SK-N-MC (cell line): ENCODE measurements at regions not wholly inside any gene's neighbourhood (a gene's known extent, or its start where the extent isn't known, plus 50 kb on each side); places are given as distances from the start of the nearest gene placed in this dataset.
"Not testable (repeated sequence)": the region's sequence is repeated elsewhere in the genome, so short reads cannot be mapped to it uniquely, and the experiment has no call there.

Experiments used
- DNase-seq: peaks from one replicate; pipeline ENCODE4 v3.0.0-alpha.2; 2011; ENCODE audit warnings: low read depth, low spot score
- H3K27ac ChIP-seq: fragments of 200-600 bp; sonication (generic); 2 replicates; pipeline ENCODE4 v1.5.1; 2016; ENCODE audit warnings: mixed run types
- H3K36me3 ChIP-seq: fragments of 200-600 bp; sonication (generic); 2 replicates; pipeline ENCODE4 v1.6.1; 2017; ENCODE audit warnings: antibody characterized with exemption, low read length, mixed read lengths; ENCODE audit not compliant: insufficient read depth
- H3K4me3 ChIP-seq: fragments of 200-600 bp; sonication (generic); 2 replicates; pipeline ENCODE4 v1.5.1; 2016
- H3K9ac ChIP-seq: fragments of 200-600 bp; sonication (generic); 2 replicates; pipeline ENCODE4 v1.8.0; 2017; ENCODE audit warnings: mixed run types, mixed read lengths; ENCODE audit not compliant: insufficient read length
- H3K9me3 ChIP-seq: fragments of 200-600 bp; sonication (generic); 2 replicates; pipeline ENCODE4 v1.6.1; 2017; ENCODE audit warnings: low read depth, mild to moderate bottlenecking, antibody characterized with exemption, low read length, moderate library complexity, mixed read lengths
- EZH2 ChIP-seq: fragments of 200-600 bp; sonication (generic); IDR thresholded peaks from one replicate; pipeline ENCODE4 v1.6.1; 2017; ENCODE audit warnings: antibody characterized with exemption
- FOXP2 ChIP-seq: optimal IDR thresholded peaks from 2 replicates; pipeline ENCODE3; 2011; ENCODE audit warnings: mild to moderate bottlenecking, moderate library complexity; ENCODE audit not compliant: insufficient read depth; ENCODE audit errors: extremely low read length, control extremely low read depth
- POLR2AphosphoS5 ChIP-seq: IDR thresholded peaks from 2 replicates; pipeline ENCODE4 v1.6.1; 2012; ENCODE audit warnings: mild to moderate bottlenecking, low read depth, low read length, borderline replicate concordance

DNA sequence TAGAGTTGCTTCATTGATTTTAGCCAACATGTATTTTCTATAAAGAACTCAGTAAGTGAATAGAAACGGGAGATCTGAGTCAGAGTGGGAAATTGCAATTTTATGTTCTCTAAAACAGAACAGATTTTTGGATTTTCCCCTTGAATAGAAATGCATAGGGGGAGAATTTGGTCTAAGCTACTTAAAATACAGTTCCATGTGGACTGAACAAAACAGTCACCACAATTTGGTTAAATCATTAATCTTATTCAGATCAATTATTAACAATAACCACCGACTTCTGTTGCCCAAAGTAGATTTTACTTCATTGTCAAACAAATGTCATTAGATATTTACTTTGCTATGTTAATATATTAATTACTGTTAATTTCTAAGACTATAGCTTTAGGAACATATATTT is 107.7 kb downstream of the SCG2 start:
- no peak for TF ChIP-seq EZH2
- no peak for TF ChIP-seq POLR2AphosphoS5
- TF ChIP-seq FOXP2 = no peak
- DNase-seq = no peak
- Histone ChIP-seq H3K4me3 (no peak overlapping the region), H3K27ac (no peak overlapping the region), H3K9me3 (no peaks in the 10 kb centered on the region; the same call in 1 of the 2 replicates), H3K9ac (no peak overlapping the region), H3K36me3 (no peaks in the 10 kb centered on the region)

DNA sequence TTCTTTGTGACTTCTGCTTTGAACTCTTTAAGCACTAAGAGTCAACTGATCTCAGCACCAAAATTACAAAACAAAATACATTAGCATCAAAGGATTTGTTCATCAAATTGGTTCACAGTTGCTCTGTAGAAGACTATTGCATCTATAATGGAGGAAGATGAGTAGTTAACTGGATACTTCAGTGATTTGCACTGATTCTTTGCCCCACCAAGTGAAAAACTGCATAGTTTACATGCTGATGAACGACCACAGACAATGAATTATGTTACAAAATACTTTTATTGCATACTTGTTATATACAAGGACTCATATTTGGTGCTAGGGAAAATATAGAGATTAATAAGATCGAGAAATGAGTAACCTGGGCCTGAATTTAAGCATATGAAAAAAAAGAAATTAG is 107.2 kb downstream of the SCG2 start:
- no peak for DNase-seq
- Histone ChIP-seq H3K36me3 (no peaks in the 10 kb centered on the region), H3K9me3 (no peaks in the 10 kb centered on the region; the same call in 1 of the 2 replicates), H3K4me3 (no peak overlapping the region), H3K9ac (no peak overlapping the region), H3K27ac (no peak overlapping the region)
- TF ChIP-seq EZH2 (no peak), FOXP2 (no peak), POLR2AphosphoS5 (no peak)

DNA sequence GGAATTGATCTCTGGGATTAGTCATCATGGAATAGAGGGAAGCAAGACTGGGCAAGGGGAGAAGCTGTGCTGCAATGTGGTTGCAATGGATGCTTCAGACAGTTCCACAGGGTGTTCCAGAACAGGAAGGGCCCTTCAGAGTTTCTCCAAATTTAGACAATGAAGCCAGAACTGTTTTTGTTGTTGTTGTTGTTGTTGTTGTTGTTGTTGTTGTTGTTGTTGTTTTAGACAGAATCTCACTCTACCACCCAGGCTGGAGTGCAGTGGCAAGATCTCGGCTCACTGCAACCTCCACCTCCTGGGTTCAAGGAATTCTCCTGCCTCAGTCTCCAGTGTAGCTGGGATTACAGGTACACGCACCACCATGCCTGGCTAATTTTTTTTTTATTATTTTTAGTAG is 105.3 kb downstream of the SCG2 start:
- not testable (repeated sequence) for H3K4me3 ChIP-seq, DNase-seq, H3K9me3 ChIP-seq, H3K9ac ChIP-seq, H3K36me3 ChIP-seq, H3K27ac ChIP-seq

DNA sequence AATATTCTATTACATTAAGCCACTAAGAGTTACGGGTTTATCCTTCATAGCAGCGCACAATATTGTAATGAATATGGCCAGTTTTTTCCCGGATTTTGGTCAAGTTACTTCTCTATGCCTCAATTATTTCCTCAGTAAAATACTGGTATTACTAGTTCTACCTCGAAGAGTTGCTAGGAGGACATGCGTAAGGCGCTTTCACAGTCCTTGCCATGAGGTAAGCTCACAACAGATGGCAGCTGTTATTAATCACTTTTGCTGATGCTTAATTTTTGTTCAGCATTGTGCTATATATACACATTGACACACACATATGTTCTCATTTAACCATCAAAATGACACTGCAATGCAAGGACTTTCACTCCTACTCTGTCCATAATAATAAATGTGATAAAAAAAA is 101.5 kb downstream of the SCG2 start:
- Histone ChIP-seq H3K9ac (no peak overlapping the region), H3K27ac (no peak overlapping the region; the same call in 1 of the 2 replicates), H3K9me3 (no peaks in the 10 kb centered on the region), H3K36me3 (no peaks in the 10 kb centered on the region), H3K4me3 (no peak overlapping the region)
- no peak for TF ChIP-seq POLR2AphosphoS5
- TF ChIP-seq FOXP2 = no peak
- no peak for TF ChIP-seq EZH2
- no peak for DNase-seq

DNA sequence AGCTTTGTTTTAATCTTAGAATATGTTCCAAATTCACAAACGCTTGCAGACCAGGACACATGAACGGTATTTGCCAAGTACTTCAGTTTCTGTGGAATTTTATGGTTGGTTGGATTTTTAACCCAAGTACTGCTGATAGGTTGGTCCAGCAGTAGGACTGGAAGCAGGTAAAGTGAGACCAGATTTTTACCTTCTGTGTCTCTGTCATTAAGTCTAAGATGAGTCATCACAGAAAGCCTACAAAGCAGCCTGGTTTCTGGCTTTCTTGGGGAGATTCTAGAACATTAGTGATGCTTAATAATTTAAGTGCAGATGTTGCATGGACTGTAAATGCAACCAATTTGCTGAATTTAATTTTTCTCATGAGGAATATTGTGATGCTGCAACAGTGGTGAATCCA is 100.5 kb downstream of the SCG2 start:
- no peaks in the 10 kb centered on the region for H3K9me3 ChIP-seq
- H3K36me3 ChIP-seq = no peaks in the 10 kb centered on the region
- DNase-seq = no peak
- H3K9ac ChIP-seq = no peak overlapping the region
- H3K4me3 ChIP-seq = no peak overlapping the region
- H3K27ac ChIP-seq = no peak overlapping the region
- TF ChIP-seq FOXP2 (no peak), POLR2AphosphoS5 (no peak), EZH2 (no peak)

DNA sequence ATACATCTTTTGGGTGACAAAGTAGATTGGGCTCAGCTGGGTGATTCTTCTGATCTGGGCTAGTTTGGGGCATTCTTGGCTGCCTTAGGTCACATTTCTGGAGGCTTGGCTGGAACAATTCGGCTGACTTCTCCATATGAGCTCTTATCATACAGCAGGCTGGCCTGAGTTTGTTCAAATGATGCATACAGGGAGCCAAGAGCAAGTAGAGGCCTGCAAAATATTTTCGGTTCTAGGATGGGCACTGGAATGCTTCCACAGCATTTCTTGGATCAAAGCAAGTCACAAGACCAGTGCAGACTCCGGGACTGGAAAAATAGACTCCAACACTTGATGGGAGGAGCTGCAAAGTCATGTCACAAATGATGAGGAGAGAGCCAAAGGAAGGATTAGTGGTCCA is 98.4 kb downstream of the SCG2 start:
- TF ChIP-seq EZH2 (no peak), FOXP2 (no peak), POLR2AphosphoS5 (no peak)
- Histone ChIP-seq H3K36me3 (no peaks in the 10 kb centered on the region), H3K9me3 (no peaks in the 10 kb centered on the region), H3K27ac (no peak overlapping the region), H3K9ac (no peak overlapping the region), H3K4me3 (no peak overlapping the region)
- no peak for DNase-seq

DNA sequence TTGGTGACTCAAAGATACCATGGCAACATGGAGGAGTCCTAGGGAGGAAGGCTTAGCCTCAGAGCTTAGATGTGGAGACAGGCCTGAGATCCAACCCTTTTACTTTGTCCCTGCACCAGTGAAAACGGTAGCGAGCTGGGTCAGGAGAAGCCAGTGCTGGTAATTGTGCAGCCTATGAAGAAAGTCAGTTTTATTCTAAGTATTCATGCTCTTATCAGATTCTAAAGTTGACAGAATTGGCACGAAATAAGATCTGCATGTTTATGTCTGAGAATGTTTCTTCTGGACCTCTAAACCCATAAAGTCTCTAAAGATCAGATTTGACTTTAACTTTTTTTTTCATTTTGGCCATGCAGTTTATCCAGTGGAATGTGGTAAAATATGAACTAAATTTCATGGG is 93.8 kb downstream of the SCG2 start:
- no peak for TF ChIP-seq FOXP2
- no peak for TF ChIP-seq EZH2
- no peak for TF ChIP-seq POLR2AphosphoS5
- Histone ChIP-seq H3K27ac (no peak overlapping the region), H3K36me3 (no peaks in the 10 kb centered on the region), H3K4me3 (no peak overlapping the region), H3K9ac (no peak overlapping the region), H3K9me3 (no peaks in the 10 kb centered on the region)
- no peak for DNase-seq

DNA sequence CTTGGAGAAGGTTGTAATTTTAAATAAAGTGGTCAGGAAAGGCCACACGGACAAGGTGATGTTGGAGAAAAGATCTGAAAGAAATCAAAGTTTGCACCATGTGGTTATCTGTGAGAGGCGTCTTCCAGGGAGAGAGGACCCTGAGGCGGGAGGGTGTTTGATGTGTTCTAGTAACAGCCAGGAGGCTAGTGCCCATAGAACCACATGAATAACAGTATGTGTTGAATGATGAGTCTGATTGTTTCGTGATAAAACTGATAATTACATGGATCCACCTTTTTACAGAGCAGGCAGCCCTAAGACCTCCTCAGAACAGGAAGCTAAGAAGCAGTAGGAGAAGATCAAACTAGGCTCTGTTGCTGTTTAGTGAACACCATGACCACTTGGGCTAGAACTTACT is 91.4 kb downstream of the SCG2 start:
- no peak overlapping the region for H3K9ac ChIP-seq
- H3K36me3 ChIP-seq = no peaks in the 10 kb centered on the region
- DNase-seq = no peak
- no peak overlapping the region for H3K27ac ChIP-seq
- H3K4me3 ChIP-seq = no peak overlapping the region
- TF ChIP-seq POLR2AphosphoS5 (no peak), EZH2 (no peak), FOXP2 (no peak)
- H3K9me3 ChIP-seq = no peaks in the 10 kb centered on the region

DNA sequence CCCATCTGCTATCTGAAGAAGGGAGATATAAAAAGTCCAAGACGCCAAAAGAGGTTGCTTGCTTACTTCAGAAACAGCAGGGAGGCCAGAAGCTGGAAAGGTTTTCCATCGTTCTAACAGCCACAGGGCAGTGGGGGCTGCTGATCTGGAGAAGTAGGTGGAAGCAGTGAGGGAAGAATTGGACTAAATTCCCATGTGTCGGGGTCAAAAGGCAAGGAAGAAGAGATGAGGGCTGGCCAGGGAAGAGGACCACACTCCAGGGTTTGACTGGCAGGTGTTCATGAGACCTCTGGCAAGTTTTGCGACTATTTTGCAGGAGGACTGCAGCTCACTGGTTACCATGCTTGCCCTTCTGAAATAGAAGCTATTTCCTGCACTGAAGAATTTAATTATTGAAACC is 91.0 kb downstream of the SCG2 start:
- H3K9ac ChIP-seq = no peak overlapping the region
- no peak overlapping the region for H3K4me3 ChIP-seq
- no peak for DNase-seq
- H3K9me3 ChIP-seq = no peaks in the 10 kb centered on the region
- H3K36me3 ChIP-seq = no peaks in the 10 kb centered on the region
- no peak overlapping the region for H3K27ac ChIP-seq
- no peak for TF ChIP-seq EZH2
- no peak for TF ChIP-seq FOXP2
- no peak for TF ChIP-seq POLR2AphosphoS5
